OCI-LY7 (cell line): ENCODE measurements at regions not wholly inside any gene's neighbourhood (a gene's known extent, or its start where the extent isn't known, plus 50 kb on each side); places are given as distances from the start of the nearest gene placed in this dataset.

Source experiments
- EZH2phosphoT487 ChIP-seq: fragments of 200-600 bp; sonication (generic); IDR thresholded peaks from 2 replicates; pipeline ENCODE4 v1.6.1; 2018; ENCODE audit warnings: low read depth, borderline replicate concordance, mild to moderate bottlenecking, mixed run types, antibody characterized with exemption, low read length, moderate library complexity, mixed read lengths
- TF ChIP-seq, protein P1 (sequence below): fragments of 200-600 bp; sonication (generic); conservative IDR thresholded peaks from 2 replicates; pipeline ENCODE4 v1.5.1; 2014; ENCODE audit warnings: mild to moderate bottlenecking, antibody characterized with exemption, low read length, moderate library complexity, mixed read lengths

DNA sequence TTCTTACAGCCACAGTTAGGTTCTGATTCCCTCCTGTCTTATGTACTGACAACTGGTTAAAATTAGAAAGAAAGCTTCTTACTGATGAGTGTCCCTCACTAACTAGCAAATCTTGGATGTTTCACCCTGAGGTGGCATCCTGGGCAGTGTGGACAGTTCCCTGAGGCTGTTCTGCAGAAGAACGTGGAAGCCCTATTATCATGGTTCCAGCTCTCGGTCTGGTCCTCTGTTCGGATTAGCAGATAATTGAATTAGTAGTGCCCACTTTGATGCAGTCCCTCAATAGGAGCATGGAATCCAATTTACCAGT lies 381.7 kb upstream of the NT5C1B start:
- TF ChIP-seq, protein P1, sequence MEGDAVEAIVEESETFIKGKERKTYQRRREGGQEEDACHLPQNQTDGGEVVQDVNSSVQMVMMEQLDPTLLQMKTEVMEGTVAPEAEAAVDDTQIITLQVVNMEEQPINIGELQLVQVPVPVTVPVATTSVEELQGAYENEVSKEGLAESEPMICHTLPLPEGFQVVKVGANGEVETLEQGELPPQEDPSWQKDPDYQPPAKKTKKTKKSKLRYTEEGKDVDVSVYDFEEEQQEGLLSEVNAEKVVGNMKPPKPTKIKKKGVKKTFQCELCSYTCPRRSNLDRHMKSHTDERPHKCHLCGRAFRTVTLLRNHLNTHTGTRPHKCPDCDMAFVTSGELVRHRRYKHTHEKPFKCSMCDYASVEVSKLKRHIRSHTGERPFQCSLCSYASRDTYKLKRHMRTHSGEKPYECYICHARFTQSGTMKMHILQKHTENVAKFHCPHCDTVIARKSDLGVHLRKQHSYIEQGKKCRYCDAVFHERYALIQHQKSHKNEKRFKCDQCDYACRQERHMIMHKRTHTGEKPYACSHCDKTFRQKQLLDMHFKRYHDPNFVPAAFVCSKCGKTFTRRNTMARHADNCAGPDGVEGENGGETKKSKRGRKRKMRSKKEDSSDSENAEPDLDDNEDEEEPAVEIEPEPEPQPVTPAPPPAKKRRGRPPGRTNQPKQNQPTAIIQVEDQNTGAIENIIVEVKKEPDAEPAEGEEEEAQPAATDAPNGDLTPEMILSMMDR, result no peak
- no peak for TF ChIP-seq EZH2phosphoT487
